ENCODE measurements at regions not wholly inside any gene's neighbourhood (a gene's known extent, or its start where the extent isn't known, plus 50 kb on each side); places are given as distances from the start of the nearest gene placed in this dataset.

GRCh38 chr14:83975435-83975834, 1554.5 kb upstream of the FLRT2 start:
- TF ChIP-seq TAF1 (IDR thresholded peaks at IDR 0.05; ENCODE audit: low read depth), result no peak
- TF ChIP-seq POLR2AphosphoS5 (IDR thresholded peaks at IDR 0.05), result no peak
- no peak for TF ChIP-seq SMC3 (conservative IDR thresholded peaks at IDR 0.05; ENCODE audit: poor library complexity)
- TF ChIP-seq REST (IDR thresholded peaks at IDR 0.05; ENCODE audit: borderline replicate concordance), result no peak
- TF ChIP-seq EZH2 (IDR thresholded peaks at IDR 0.05; ENCODE audit: borderline replicate concordance, insufficient read depth, low read length, poor library complexity, severe bottlenecking), result no peak
- TF ChIP-seq CTCF (IDR thresholded peaks at IDR 0.05; ENCODE audit: poor library complexity, severe bottlenecking), result no peak
- no peak for TF ChIP-seq EP300 (conservative IDR thresholded peaks at IDR 0.05; ENCODE audit: poor library complexity, severe bottlenecking)
- Histone ChIP-seq H3K27ac (ENCODE audit: low read length) (no peak overlapping the region), H3K9ac (ENCODE audit: low read length) (no peak overlapping the region), H3K36me3 (ENCODE audit: insufficient read depth, low read length) (no peaks in the 10 kb centered on the region), H3F3A (ENCODE audit: insufficient read depth, low read length, poor library complexity, severe bottlenecking) (no peaks in the 10 kb centered on the region), H3K9me3 (ENCODE audit: low read length) (no peaks in the 10 kb centered on the region), H4K20me1 (ENCODE audit: insufficient read depth) (no peaks in the 10 kb centered on the region), H3K9me2 (ENCODE audit: insufficient read depth, low read length) (no peaks in the 10 kb centered on the region), H3K4me3 (ENCODE audit: low read length) (no peak overlapping the region), H3K4me2 (ENCODE audit: low read length) (no peak overlapping the region), H2AFZ (ENCODE audit: low read depth, low read length) (no peak overlapping the region), H3K27me3 (ENCODE audit: insufficient read depth, low read depth, low read length) (no peaks in the 10 kb centered on the region), H3K79me2 (replicated peaks; ENCODE audit: insufficient read depth, low read length) (no peaks in the 10 kb centered on the region)

GRCh38 chr14:83975841-83976770, 1553.8 kb upstream of the FLRT2 start:
- Histone ChIP-seq H4K20me1 (ENCODE audit: insufficient read depth) (no peaks in the 10 kb centered on the region), H3K9me3 (ENCODE audit: low read length) (no peaks in the 10 kb centered on the region), H3K36me3 (ENCODE audit: insufficient read depth, low read length) (no peaks in the 10 kb centered on the region), H3K27me3 (ENCODE audit: insufficient read depth, low read depth, low read length) (no peaks in the 10 kb centered on the region), H3K79me2 (replicated peaks; ENCODE audit: insufficient read depth, low read length) (no peaks in the 10 kb centered on the region), H3K9me2 (ENCODE audit: insufficient read depth, low read length) (no peaks in the 10 kb centered on the region), H3F3A (ENCODE audit: insufficient read depth, low read length, poor library complexity, severe bottlenecking) (no peaks in the 10 kb centered on the region), H3K4me2 (ENCODE audit: low read length) (no peak overlapping the region), H2AFZ (ENCODE audit: low read depth, low read length) (no peak overlapping the region), H3K9ac (ENCODE audit: low read length) (no peak overlapping the region), H3K4me3 (ENCODE audit: low read length) (no peak overlapping the region), H3K27ac (ENCODE audit: low read length) (no peak overlapping the region)
- no peak for TF ChIP-seq EP300 (conservative IDR thresholded peaks at IDR 0.05; ENCODE audit: poor library complexity, severe bottlenecking)
- no peak for TF ChIP-seq CTCF (IDR thresholded peaks at IDR 0.05; ENCODE audit: poor library complexity, severe bottlenecking)
- no peak for TF ChIP-seq EZH2 (IDR thresholded peaks at IDR 0.05; ENCODE audit: borderline replicate concordance, insufficient read depth, low read length, poor library complexity, severe bottlenecking)
- TF ChIP-seq MXI1 (conservative IDR thresholded peaks at IDR 0.05; ENCODE audit: poor library complexity, severe bottlenecking), result no peak
- no peak for TF ChIP-seq SMC3 (conservative IDR thresholded peaks at IDR 0.05; ENCODE audit: poor library complexity)
- TF ChIP-seq POLR2AphosphoS5 (IDR thresholded peaks at IDR 0.05), result no peak
- TF ChIP-seq TAF1 (IDR thresholded peaks at IDR 0.05; ENCODE audit: low read depth), result no peak
- no peak for TF ChIP-seq REST (IDR thresholded peaks at IDR 0.05; ENCODE audit: borderline replicate concordance)
- no peak for TF ChIP-seq RAD21 (conservative IDR thresholded peaks at IDR 0.05)
